ENCODE measurements at regions not wholly inside any gene's neighbourhood (a gene's known extent, or its start where the extent isn't known, plus 50 kb on each side); places are given as distances from the start of the nearest gene placed in this dataset.

DNA sequence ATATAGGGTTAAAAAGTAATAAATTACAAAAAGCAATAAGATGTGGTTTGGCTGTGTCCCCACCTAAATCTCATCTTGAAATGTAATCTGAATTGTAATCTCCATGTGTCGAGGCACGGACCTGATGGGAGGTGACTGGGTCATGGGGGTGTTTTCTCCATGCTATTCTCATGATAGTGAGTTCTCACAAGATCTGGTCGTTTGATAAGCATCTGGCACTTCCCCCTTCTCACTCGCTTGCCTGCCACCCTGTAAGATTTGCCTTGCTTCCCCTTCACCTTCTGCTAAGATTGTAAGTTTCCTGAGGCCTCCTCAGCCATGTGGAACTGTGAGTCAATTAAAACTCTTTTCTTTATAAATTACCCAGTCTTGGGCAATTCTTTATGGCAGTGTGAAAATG is 577.4 kb downstream of the TBC1D4 start:
- no peaks in the 10 kb centered on the region for H3K9me3 ChIP-seq (ENCODE audit: control insufficient read depth in 2 of 2, insufficient read depth in 1 of 2, low read depth in 1 of 2, low read length in 1 of 2)
- 38 to 56% (median 44%) methylated on average over 4 of the region's 4 CpGs for WGBS, 3 donors
- no peak overlapping the region for H3K27ac ChIP-seq (ENCODE audit: low read depth in 1 of 3, low read length in 2 of 3)
- FAIRE-seq (no peak), DNase-seq (no peak)
- no peaks in the 10 kb centered on the region for H3K4me1 ChIP-seq (ENCODE audit: control insufficient read depth in 3 of 3, insufficient read depth in 2 of 3, low read depth in 1 of 3, low read length in 2 of 3)
- no peaks in the 10 kb centered on the region for H3K36me3 ChIP-seq (ENCODE audit: control insufficient read depth in 3 of 3, insufficient read depth in 2 of 3, low read depth in 1 of 3, low read length in 3 of 3)
- H3K27me3 ChIP-seq (ENCODE audit: control insufficient read depth in 3 of 3, insufficient read depth in 3 of 3, low read length in 3 of 3): no peaks in the 10 kb centered on the region
- H3K4me3 ChIP-seq (ENCODE audit: low read depth in 1 of 3, low read length in 3 of 3): no peak overlapping the region

DNA sequence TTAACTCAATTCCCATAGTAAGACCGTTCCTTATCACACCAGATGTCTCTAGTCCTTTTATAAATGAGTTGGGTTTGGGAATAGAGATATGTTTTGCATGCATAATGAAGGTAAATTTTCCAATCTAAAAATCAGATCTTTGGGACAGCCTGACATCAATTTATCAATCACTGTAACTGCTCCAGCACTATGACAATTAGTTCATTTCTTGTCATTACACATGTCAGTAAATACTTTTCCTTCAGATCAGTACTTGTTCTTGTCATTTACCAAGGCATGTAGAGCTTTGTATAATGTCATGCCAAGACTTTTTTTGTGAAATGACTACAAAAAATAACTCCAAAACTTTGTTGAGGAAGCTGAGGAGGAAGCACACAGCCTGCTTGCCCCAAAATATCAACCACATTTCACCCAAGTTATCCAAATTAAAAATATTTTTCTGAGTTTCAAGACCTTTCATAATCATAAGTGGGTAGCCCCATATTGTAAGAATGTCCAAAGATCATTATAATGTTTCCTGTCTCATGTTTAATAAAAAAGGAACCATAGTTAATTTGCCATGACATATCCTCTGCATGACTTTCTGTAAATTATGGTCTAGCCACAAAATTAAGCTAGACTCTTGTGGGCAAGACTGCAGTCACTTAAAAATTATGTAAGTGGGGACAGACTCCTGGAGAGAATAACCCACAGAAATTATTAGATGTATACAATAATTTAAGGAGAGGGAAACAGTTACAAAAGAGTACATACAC is 586.8 kb downstream of the TBC1D4 start:
- no peaks in the 10 kb centered on the region for H3K27me3 ChIP-seq (ENCODE audit: control insufficient read depth in 3 of 3, insufficient read depth in 3 of 3, low read length in 3 of 3)
- FAIRE-seq: no peak

DNA sequence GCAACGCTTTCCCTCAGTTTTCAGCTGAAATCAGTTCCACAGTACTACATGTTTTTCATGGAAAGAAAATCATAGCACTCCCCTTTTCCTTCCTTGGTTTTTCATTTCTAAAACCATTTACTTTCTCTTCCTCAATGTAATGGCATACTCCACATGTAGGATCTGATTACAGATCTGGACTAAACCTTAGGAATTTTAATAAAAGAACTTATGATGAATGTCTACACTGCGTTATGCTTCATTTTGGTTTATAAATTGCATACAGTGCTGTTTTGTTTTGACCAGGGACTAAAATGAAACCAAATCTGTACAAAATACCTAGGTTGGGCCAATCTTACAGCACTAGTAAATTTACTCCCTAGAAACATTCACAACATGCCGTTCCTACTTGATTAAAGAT is 589.9 kb downstream of the TBC1D4 start:
- Histone ChIP-seq H3K27me3 (ENCODE audit: control insufficient read depth in 3 of 3, insufficient read depth in 3 of 3, low read length in 3 of 3) (no peaks in the 10 kb centered on the region), H3K4me3 (ENCODE audit: low read depth in 1 of 3, low read length in 3 of 3) (no peak overlapping the region), H3K9me3 (ENCODE audit: control insufficient read depth in 2 of 2, insufficient read depth in 1 of 2, low read depth in 1 of 2, low read length in 1 of 2) (no peaks in the 10 kb centered on the region), H3K36me3 (ENCODE audit: control insufficient read depth in 3 of 3, insufficient read depth in 2 of 3, low read depth in 1 of 3, low read length in 3 of 3) (no peaks in the 10 kb centered on the region), H3K4me1 (ENCODE audit: control insufficient read depth in 3 of 3, insufficient read depth in 2 of 3, low read depth in 1 of 3, low read length in 2 of 3) (no peaks in the 10 kb centered on the region), H3K27ac (ENCODE audit: low read depth in 1 of 3, low read length in 2 of 3) (no peak overlapping the region)
- 66 to 72% (median 71%) methylated on average over 3 of the region's 3 CpGs for WGBS, 3 donors
- FAIRE-seq (no peak), DNase-seq (no peak)

More for the DNA sequence above, 586.8 kb downstream of the TBC1D4 start:
- 36 to 52% (median 47%) methylated on average over 1 of the region's 1 CpG for WGBS, 3 donors
- no peak overlapping the region for H3K27ac ChIP-seq (ENCODE audit: low read depth in 1 of 3, low read length in 2 of 3)
- no peak overlapping the region for H3K4me3 ChIP-seq (ENCODE audit: low read depth in 1 of 3, low read length in 3 of 3)
- H3K9me3 ChIP-seq (ENCODE audit: control insufficient read depth in 2 of 2, insufficient read depth in 1 of 2, low read depth in 1 of 2, low read length in 1 of 2): no peaks in the 10 kb centered on the region
- H3K4me1 ChIP-seq (ENCODE audit: control insufficient read depth in 3 of 3, insufficient read depth in 2 of 3, low read depth in 1 of 3, low read length in 2 of 3): no peaks in the 10 kb centered on the region
- no peak for DNase-seq
- H3K36me3 ChIP-seq (ENCODE audit: control insufficient read depth in 3 of 3, insufficient read depth in 2 of 3, low read depth in 1 of 3, low read length in 3 of 3): no peaks in the 10 kb centered on the region

DNA sequence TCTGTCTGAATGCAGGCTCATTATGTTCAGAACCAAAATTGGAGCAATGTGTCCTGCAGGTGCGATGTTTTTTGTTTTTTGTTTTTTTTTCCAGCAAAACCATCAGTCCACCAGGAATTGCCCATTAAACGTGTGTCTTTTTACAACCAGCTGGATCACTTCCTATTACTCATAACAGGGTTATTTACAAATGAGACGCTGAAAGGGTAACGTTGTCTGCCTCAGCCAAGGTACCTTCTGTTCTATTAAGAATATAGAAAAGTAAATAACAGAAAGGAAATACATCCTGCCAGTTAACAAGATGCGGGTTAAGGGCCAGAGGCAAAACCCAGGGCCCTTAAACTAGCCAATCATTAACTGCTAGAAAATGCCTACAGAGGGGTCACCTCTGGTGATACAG is 590.4 kb downstream of the TBC1D4 start:
- no peak overlapping the region for H3K4me3 ChIP-seq (ENCODE audit: low read depth in 1 of 3, low read length in 3 of 3)
- WGBS, 3 donors: 38 to 45% (median 41%) methylated on average over 5 of the region's 5 CpGs
- no peak for FAIRE-seq

DNA sequence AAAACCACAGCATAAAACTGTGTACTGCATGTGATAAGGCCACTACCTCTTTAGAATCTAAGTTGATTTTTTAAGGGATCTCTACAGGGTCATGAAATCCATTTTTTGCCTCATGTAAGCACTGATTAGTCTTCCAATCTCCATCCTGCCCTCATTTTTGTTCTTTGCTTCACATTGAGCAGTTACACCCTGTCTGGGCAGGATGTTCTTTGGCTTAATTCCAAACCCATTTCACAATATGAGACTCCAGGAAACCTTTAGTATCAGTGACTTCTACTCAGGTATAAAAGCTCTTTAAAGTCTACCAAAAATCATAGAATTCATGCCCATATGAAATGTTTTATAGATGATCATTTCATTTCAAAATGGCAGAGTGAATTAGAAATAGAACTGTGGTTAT is 592.6 kb downstream of the TBC1D4 start:
- Histone ChIP-seq H3K36me3 (ENCODE audit: control insufficient read depth in 3 of 3, insufficient read depth in 2 of 3, low read depth in 1 of 3, low read length in 3 of 3) (no peaks in the 10 kb centered on the region), H3K27ac (ENCODE audit: low read depth in 1 of 3, low read length in 2 of 3) (no peak overlapping the region), H3K27me3 (ENCODE audit: control insufficient read depth in 3 of 3, insufficient read depth in 3 of 3, low read length in 3 of 3) (no peaks in the 10 kb centered on the region), H3K4me3 (ENCODE audit: low read depth in 1 of 3, low read length in 3 of 3) (no peak overlapping the region), H3K4me1 (ENCODE audit: control insufficient read depth in 3 of 3, insufficient read depth in 2 of 3, low read depth in 1 of 3, low read length in 2 of 3) (no peaks in the 10 kb centered on the region), H3K9me3 (ENCODE audit: control insufficient read depth in 2 of 2, insufficient read depth in 1 of 2, low read depth in 1 of 2, low read length in 1 of 2) (no peaks in the 10 kb centered on the region)
- FAIRE-seq (no peak), DNase-seq (no peak)

More for the DNA sequence above, 590.4 kb downstream of the TBC1D4 start:
- DNase-seq: no peak
- no peak overlapping the region for H3K27ac ChIP-seq (ENCODE audit: low read depth in 1 of 3, low read length in 2 of 3)
- H3K36me3 ChIP-seq (ENCODE audit: control insufficient read depth in 3 of 3, insufficient read depth in 2 of 3, low read depth in 1 of 3, low read length in 3 of 3): no peaks in the 10 kb centered on the region
- no peaks in the 10 kb centered on the region for H3K4me1 ChIP-seq (ENCODE audit: control insufficient read depth in 3 of 3, insufficient read depth in 2 of 3, low read depth in 1 of 3, low read length in 2 of 3)
- H3K27me3 ChIP-seq (ENCODE audit: control insufficient read depth in 3 of 3, insufficient read depth in 3 of 3, low read length in 3 of 3): no peaks in the 10 kb centered on the region
- no peaks in the 10 kb centered on the region for H3K9me3 ChIP-seq (ENCODE audit: control insufficient read depth in 2 of 2, insufficient read depth in 1 of 2, low read depth in 1 of 2, low read length in 1 of 2)

DNA sequence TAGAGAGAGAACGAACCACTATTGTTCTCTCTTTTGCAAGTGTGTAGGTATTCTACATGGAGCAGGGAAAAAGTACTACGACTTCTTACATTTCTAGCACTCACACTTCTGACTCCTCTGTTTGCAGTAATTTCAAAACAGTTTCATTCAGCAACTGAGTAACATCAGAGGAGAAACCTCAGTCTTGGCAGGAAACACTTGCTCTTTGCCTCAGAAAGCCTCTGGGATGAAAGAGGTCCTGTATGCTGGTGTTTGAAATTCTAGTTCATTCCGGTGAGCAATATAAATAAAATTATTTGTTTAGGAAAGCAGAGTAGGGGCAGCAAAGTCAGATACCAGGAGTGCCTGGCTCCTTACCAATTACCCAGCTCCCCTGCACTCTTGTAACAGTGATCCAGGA is 595.5 kb downstream of the TBC1D4 start:
- Histone ChIP-seq H3K9me3 (ENCODE audit: control insufficient read depth in 2 of 2, insufficient read depth in 1 of 2, low read depth in 1 of 2, low read length in 1 of 2) (no peaks in the 10 kb centered on the region), H3K4me3 (ENCODE audit: low read depth in 1 of 3, low read length in 3 of 3) (no peak overlapping the region), H3K36me3 (ENCODE audit: control insufficient read depth in 3 of 3, insufficient read depth in 2 of 3, low read depth in 1 of 3, low read length in 3 of 3) (no peaks in the 10 kb centered on the region), H3K27ac (ENCODE audit: low read depth in 1 of 3, low read length in 2 of 3) (no peak overlapping the region), H3K27me3 (ENCODE audit: control insufficient read depth in 3 of 3, insufficient read depth in 3 of 3, low read length in 3 of 3) (no peaks in the 10 kb centered on the region), H3K4me1 (ENCODE audit: control insufficient read depth in 3 of 3, insufficient read depth in 2 of 3, low read depth in 1 of 3, low read length in 2 of 3) (no peaks in the 10 kb centered on the region)
- FAIRE-seq (no peak), DNase-seq (no peak)
- WGBS, 3 donors: 59 to 70% (median 62%) methylated on average over 3 of the region's 3 CpGs

DNA sequence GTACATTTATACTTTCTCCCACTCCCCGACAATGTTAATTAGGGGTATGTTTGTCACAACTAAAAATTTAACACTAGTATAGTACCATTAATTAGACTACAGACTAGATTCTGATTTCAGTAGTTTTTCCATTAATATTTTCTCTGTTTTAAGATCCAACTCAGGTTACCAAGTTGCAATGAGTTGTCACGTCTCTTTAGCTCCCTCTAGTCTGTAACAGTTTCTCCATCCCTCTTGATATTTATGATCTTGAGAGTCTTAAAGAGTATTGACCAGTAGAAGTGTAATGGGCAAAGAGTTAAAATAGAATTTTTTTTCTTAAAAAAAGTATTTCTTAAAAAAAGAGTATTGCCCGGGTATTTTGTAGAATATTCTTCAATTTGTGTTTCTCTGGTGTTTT is 598.1 kb downstream of the TBC1D4 start:
- Histone ChIP-seq H3K4me1 (ENCODE audit: control insufficient read depth in 3 of 3, insufficient read depth in 2 of 3, low read depth in 1 of 3, low read length in 2 of 3) (no peaks in the 10 kb centered on the region), H3K27ac (ENCODE audit: low read depth in 1 of 3, low read length in 2 of 3) (no peak overlapping the region), H3K4me3 (ENCODE audit: low read depth in 1 of 3, low read length in 3 of 3) (no peak overlapping the region), H3K9me3 (ENCODE audit: control insufficient read depth in 2 of 2, insufficient read depth in 1 of 2, low read depth in 1 of 2, low read length in 1 of 2) (no peaks in the 10 kb centered on the region), H3K36me3 (ENCODE audit: control insufficient read depth in 3 of 3, insufficient read depth in 2 of 3, low read depth in 1 of 3, low read length in 3 of 3) (no peaks in the 10 kb centered on the region), H3K27me3 (ENCODE audit: control insufficient read depth in 3 of 3, insufficient read depth in 3 of 3, low read length in 3 of 3) (no peaks in the 10 kb centered on the region)
- FAIRE-seq: no peak
- 69 to 78% (median 74%) methylated on average over 3 of the region's 3 CpGs for WGBS, 3 donors
- no peak for DNase-seq

DNA sequence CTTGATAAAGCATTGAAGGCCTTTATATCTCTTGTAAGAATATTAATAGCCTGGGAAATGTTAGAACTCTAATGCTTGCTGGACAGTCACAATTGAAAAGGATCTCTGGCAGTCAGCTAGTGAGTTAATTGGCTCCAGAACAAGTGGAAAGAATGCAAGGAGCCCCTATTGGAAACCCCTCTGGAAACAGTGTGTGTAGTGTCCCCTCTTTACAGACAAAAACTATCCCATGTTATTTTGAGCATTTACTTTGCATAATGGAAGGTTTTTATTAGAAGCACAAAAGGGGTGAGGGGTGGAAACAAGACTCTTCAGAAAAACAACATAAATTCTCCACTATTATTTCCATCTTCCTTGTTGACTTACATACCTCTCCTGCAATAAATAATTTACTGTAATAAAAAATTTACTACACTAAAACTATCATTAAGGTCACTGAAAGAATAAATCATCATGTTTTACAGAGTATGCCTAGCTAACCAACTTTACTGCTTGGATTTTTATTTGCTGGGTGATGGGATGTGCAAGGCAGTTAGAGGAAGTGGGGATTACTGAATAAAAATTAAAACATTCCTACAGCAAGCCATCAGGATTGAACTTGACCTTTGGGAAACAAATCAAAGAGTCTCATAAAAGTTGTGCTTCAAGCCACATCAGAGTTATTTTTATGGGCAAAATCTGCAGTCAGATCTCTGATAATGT is 610.4 kb downstream of the TBC1D4 start:
- FAIRE-seq (no peak), DNase-seq (no peak)
- Histone ChIP-seq H3K4me1 (ENCODE audit: control insufficient read depth in 3 of 3, insufficient read depth in 2 of 3, low read depth in 1 of 3, low read length in 2 of 3) (no peaks in the 10 kb centered on the region), H3K4me3 (ENCODE audit: low read depth in 1 of 3, low read length in 3 of 3) (no peak overlapping the region), H3K9me3 (ENCODE audit: control insufficient read depth in 2 of 2, insufficient read depth in 1 of 2, low read depth in 1 of 2, low read length in 1 of 2) (no peaks in the 10 kb centered on the region), H3K36me3 (ENCODE audit: control insufficient read depth in 3 of 3, insufficient read depth in 2 of 3, low read depth in 1 of 3, low read length in 3 of 3) (no peaks in the 10 kb centered on the region), H3K27me3 (ENCODE audit: control insufficient read depth in 3 of 3, insufficient read depth in 3 of 3, low read length in 3 of 3) (no peaks in the 10 kb centered on the region), H3K27ac (ENCODE audit: low read depth in 1 of 3, low read length in 2 of 3) (no peak overlapping the region)

GRCh38 chr13:74870865-74871264 is 611.1 kb downstream of the TBC1D4 start:
- Histone ChIP-seq H3K4me3 (ENCODE audit: low read depth in 1 of 3, low read length in 3 of 3) (no peak overlapping the region), H3K4me1 (ENCODE audit: control insufficient read depth in 3 of 3, insufficient read depth in 2 of 3, low read depth in 1 of 3, low read length in 2 of 3) (no peaks in the 10 kb centered on the region), H3K27ac (ENCODE audit: low read depth in 1 of 3, low read length in 2 of 3) (no peak overlapping the region), H3K27me3 (ENCODE audit: control insufficient read depth in 3 of 3, insufficient read depth in 3 of 3, low read length in 3 of 3) (no peaks in the 10 kb centered on the region), H3K9me3 (ENCODE audit: control insufficient read depth in 2 of 2, insufficient read depth in 1 of 2, low read depth in 1 of 2, low read length in 1 of 2) (no peaks in the 10 kb centered on the region), H3K36me3 (ENCODE audit: control insufficient read depth in 3 of 3, insufficient read depth in 2 of 3, low read depth in 1 of 3, low read length in 3 of 3) (no peaks in the 10 kb centered on the region)
- FAIRE-seq (no peak), DNase-seq (no peak)
- 85 to 91% (median 90%) methylated on average over 2 of the region's 2 CpGs for WGBS, 3 donors
